NCI-H1436 treated with DMSO at 0.1 percent for 48 hours (cell line): ENCODE measurements at regions not wholly inside any gene's neighbourhood (a gene's known extent, or its start where the extent isn't known, plus 50 kb on each side); places are given as distances from the start of the nearest gene placed in this dataset.
"Not testable (repeated sequence)": the region's sequence is repeated elsewhere in the genome, so short reads cannot be mapped to it uniquely, and the experiment has no call there.

ENCODE experiments used
- DNase-seq: peaks from one replicate; lab custom pipeline; 2025; lab: John Stamatoyannopoulos, UW

DNA sequence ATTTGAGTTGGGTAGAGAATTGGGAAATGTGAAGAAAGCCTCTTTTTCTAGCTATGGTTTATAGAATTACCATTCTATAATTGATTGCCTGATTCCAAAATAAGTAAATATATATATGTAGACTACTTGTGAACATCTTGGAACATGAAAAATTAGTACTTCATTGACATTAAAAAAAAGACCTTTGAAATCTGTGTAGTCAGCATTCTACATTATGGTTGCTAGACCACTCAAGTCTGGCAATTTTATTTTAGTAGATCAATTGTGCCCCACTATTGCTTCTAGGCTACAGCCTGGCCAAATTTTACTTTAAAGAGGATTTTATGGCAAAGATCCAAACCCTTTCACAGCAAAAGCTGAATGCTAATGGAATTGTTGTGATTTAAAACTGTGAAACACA, 279.8 kb downstream of the IKZF2 start:
- DNase-seq = no peak

DNA sequence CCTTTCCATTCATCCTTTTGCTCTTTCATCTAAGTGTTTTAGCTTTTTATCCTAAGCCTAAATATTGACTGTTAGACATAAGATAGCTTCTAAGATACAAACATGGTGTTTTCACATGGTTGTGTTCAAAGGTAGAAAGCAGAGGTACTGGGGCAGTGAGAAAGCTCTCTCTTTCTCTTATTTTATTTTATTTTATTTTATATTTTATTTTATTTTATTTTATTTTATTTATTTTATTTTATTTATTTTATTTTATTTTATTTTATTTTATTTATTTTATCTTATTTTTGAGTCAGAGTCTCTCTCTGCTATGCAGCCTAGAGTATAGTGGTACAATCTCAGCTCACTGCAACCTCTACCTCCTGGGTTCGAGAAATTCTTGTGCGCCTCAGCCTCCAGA, 287.2 kb downstream of the IKZF2 start:
- DNase-seq = no peak

DNA sequence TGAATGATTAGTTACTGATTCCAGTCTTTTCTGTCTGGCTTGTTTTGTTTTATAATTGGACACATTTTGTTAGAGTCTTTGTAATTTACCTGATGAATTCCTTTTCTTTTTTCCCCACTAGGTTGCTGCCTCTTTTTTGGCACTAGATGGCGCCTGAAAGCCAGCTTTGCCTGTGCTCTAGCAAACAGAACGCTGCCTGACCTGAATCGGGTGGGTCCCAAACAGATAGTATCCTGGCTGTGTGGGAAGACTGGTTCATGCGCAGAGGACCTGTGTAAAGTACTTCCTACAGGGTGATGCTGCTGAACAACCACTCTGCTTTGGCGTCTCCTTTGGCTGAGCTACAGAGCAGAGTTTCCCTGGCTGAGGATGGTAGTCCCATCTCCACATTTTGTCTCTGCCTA, 288.2 kb downstream of the IKZF2 start:
- no peak for DNase-seq

DNA sequence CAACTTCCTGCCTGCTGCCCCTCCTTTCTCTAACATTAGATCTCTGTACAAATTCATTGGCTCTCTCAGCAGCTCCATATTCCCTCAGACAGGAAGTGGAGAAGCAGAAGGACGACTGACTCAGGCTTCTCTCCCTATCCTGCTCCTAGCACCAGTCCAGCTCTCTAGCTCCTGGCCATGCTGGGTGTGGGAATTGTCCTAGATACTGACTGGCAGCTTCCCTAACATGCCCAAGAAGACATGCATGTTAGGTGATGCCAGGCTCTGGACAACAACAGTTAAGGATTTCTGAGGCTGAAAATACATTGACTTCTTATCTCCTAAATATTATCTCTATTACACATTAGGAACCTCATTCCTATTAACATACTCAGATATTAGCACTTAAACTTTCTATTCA, 292.9 kb downstream of the IKZF2 start:
- no peak for DNase-seq

DNA sequence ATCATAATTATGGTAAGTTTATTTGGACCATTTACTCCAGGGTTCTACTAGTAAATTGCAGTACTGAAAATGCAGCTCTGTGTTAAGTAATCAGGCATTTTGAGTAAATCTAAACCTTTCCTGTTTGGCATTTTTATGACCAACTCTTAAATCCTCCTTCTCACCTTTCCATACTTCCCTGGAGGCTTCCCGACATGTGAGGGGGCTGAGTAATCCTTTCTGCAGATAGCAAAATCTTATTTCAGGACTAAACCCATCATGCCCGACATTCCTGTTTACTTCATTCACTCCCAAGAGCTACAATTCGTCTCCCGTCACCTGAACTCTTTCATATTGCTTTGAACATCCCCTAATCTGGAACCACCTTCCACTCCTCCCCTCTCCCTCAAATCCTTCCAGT, 296.6 kb downstream of the IKZF2 start:
- DNase-seq = no peak

DNA sequence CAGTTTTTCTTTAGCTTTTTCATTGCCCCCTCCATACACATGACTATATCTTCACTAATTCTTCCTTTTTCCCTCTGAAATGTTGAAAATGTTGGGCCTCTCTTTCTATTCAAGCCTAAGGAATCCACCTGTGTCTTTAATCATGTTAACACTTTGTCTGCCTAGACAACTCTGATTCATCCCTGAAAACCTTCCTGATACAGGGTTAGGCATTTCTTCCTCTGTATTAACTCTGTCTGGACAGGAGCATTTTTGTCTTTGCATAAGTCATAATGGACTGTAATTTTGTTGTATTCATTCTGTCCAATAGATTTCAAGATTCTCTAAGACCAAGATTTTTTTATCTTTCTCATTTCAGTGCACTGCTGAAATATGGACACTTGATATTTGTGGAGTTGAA, 297.3 kb downstream of the IKZF2 start:
- no peak for DNase-seq

DNA sequence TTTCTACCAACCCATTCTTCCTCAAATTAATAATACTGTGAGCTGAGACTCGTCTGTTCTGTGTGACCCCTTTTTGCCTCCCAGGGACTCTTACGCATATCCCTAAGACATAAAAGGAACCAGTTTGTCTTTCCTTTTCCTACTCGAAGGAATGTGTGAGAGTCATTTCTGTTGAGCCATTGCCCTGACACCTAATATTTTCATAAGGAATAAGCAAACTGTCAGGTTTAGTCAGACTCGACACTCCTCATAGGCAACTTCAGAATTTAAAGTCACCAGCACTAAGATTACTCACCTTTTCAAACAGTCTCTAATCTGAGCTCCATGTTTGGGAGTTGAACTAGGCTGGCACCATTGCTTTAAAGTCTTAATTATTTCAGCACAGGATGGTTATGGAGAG, 305.5 kb downstream of the IKZF2 start:
- no peak for DNase-seq

DNA sequence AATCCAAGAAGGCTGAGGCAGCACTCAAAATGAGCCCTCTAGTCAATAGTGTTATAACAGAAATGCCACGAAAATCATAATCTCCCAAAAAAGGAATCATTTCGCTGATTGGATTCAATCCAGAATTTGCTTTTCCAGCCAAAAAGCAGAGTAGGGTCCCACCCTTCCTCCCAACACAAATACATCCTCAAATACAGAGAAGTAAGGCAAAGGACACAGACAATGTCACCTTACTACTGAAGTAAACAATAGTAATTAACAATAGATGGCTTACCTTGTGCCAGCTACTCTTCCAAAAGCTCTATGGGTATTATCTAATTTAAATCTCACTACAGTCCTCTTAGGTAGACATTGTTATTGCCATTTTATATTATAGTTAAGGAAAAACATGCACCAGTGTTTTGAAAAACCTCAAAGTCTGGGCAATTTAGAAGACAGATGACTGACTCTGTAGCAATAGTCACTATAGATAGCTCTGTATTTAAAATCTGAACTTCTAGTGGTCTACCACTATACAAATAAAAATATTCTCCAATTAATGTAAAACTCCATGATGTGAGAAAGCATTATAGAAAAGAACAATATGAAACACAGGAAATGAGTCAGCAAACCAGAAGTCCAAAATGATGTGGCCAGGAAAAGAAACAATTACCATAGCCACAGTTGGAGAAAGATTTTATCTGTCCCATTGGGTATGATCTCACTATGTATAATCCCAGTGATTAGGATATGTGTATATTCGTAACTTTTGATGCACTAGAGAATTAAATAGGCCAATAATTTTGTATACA, 305.0 kb upstream of the ERBB4 start:
- no peak for DNase-seq

DNA sequence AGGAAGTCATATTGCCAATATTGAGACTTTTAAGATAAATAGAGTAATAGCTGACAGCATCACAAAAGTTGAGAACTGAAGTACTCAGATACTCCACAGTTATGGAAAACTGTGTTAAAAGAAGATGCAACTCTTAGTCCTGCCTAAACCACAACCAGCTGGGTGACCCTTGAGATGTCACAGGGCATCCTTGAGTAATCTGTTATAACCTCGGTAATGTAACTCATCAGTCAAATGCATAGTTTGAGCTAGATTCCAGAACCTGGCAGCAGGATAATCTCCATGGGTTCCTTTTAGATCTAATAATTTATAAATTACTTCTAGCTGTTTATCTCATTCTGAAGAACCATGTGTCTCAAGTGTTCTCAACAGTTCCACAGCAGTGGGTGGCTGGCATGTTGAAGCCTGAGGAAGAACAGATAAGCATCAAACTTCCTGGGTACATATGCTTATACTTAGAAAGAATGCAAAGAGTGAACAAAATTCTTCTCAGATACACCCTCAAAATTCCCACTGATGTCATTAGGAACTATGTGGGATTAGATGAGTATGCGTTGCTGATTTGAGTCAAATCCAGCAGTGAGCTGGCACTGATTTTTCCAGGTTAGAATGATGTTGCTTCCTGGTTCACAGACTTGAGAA, 304.1 kb upstream of the ERBB4 start:
- no peak for DNase-seq

DNA sequence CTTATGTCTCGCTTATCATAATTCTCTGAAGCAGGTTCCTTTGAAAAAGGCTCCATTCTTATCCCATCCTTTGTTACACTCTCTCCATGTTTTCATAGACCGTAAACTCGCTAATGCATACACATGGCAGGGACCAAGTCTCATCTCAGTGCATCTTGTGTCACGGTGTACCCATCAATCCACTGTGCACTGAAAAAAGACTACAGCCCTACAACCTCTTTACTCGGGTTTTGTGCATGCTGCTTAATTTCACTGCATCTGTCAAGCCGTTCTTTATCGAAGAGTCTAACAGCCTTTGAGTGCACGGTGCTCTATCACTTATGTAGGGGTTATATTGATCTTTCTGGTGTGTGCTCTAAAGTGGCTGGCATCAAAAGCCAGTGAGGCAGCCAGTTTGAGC, 302.9 kb upstream of the ERBB4 start:
- DNase-seq = no peak

DNA sequence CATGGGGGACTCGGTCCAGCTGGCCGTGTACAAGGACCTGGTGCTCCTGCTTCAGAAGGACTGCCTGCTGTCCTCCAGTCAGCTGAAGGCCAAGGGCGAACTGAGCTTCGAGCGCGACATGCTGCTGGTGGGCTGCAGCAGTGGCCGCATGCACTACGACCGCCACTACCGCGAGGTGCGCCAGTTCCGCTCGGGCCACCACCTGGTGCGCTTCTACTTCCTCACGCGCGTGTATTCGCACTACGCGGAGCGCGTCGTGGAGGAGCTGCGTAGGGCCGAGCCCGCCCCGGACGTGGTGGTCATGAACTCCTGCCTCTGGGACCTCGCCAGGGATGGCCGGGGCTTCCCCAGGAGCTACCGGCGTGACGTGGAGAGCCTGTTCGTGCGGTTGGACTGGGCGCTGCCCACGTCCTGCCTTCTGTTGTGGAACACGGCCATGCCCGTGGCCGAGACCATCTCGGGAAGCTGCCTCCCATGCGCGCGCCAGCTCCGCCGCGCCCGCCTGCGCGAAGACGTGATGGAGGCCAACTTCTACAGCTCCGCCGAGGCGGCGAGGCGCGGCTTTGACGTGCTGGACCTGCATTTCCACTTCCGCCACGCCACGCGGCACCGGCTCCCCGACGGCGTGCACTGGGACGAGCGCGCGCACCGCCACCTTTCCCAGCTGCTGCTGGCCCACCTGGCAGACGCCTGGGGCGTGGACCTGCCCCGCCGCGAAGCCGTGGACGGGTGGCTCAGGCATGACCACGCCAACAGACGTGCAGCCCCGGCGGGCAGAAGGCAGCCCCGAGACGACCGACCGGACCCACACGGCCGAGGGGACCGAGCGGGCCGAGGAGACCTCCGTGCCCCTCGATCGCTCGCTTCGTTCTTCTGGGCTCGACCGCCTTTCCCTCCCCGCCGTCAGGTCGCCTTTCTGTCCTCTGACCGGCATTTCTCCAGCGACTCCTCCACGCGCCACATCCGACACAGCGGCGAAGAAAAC, 293.9 kb upstream of the ERBB4 start:
- no peak for DNase-seq

DNA sequence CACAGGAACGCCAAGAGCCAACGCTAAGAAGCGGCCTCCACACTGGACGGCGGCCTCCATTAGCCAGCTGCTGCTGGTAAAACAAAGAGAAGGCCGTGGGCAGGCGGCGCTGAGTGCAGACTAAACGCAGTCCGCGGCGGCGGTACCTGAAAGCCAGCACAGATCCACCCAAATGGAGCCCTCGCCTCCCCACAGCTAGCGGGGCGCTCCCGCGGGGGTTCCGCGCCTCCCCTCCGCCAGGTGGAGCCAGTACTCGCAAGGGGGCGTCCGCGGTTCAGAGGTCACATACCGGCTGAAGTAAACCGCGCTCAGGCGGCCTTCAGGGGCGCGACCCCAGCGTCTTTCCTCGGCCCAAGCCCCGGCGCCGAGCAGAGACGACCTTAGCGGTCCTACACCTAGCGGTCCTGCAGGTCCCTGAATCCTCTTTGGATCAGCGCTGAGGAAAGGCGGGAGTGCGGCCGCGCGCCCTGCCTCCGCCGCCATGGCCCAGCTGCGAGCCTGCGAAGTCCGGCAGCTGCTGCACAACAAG, 293.1 kb upstream of the ERBB4 start:
- no peak for DNase-seq

DNA sequence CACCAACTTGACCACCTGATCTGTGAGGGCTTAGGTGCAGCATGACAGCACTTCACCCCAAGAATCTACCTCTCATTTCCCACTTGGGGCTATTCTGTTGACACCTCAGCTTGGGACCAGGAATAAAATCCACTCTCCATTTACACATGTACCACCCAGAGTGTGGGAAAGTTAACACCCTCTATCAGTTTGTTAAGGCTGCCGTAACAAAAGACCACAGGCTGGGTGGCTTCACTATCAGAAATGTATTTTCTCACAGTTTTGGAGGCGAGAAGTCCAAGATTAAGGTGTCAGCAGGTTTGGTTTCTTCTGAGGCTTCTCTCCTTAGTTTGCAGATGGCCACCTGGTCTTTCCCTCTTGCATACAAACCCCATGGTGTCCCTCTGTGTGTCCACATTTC, 277.7 kb upstream of the ERBB4 start:
- DNase-seq = no peak

DNA sequence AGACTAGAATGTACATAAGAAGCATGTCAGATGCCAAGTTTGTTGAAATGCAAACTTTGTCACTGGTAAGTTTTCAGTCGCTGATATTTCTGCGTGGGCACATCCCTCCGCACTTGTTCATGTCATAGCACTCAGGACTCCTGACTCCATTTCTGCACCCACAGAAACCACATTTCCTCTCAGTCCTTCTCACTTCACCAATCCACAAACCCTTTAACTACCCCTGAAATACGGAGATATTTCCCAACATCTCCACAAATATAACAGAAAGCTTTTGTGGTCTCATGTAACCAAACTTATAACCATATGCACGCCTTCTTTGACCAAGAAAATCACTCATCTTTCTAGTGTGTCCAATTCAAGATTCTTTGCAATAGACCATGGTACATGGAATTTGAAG, 276.9 kb upstream of the ERBB4 start:
- no peak for DNase-seq

DNA sequence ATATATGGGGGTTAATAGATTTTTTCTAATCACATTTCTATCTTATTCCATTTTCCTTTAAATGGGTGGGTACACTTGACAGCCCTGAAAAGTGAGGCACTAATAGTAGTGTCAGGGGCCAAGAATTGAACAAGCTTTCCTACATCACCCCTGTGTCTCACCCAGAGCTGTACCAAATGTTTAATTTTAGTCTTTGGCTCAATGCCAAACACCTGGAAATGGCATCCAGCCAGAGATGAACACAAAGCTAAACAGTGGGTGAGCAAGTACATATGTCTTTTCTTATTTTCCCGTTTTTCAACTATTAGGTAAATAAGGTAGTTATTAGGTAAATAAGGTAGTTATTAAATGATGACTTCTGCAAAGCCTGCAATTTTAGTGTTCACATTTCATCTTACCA, 276.3 kb upstream of the ERBB4 start:
- no peak for DNase-seq

DNA sequence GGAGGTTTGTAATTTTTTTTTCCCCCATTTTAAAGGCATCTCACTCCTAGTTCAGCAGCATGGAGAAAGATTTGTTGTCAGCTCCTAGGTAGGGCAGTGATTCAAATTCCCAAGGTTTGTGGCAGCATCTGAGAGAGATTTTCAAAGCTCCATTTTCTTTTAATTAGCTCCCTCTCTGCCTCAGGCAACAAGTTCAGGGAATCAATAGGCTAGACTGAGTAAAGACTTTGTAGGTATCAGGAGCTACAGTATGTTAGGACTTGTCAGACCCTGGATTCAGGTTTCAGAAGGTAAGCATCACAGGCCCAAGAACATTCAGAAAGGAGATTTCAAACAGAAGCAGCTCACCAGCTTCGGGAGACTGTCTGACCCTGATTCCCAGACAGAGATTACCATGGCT, 273.3 kb upstream of the ERBB4 start:
- DNase-seq = no peak

DNA sequence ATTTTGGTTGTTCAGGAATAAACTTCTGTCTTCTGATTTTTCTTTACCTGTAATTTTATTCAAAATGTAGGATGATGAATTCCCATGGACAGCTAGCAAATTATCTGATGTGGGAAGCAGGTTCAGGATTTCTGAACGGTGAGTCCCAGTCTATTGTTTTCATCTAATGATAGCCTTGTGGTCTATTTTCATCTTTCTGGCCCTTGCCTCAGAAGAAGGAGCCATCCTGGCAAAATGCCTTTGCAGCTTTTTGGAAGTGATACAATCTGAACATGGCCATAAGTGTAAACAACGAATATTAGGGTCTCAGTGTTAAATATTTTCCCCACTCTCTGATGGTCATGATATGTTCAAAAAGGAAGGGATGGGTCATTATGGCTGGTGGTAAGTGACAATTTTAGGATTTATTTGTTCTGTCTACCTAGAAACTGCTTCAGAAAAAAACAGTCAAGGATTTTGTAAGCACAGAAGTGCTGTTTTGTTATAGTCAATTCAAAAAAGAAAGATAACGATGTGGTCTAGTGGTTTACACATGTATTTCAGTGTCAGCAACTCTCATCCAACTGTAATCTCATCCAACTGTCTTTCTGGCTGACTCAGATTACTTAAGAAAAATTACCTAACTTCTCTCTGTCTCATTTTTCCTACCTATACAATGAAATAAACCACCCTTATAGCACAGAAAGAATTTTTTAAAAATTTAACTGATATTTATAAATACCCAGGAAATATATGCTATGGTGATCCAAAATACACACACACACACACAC, 272.6 kb upstream of the ERBB4 start:
- DNase-seq = no peak

DNA sequence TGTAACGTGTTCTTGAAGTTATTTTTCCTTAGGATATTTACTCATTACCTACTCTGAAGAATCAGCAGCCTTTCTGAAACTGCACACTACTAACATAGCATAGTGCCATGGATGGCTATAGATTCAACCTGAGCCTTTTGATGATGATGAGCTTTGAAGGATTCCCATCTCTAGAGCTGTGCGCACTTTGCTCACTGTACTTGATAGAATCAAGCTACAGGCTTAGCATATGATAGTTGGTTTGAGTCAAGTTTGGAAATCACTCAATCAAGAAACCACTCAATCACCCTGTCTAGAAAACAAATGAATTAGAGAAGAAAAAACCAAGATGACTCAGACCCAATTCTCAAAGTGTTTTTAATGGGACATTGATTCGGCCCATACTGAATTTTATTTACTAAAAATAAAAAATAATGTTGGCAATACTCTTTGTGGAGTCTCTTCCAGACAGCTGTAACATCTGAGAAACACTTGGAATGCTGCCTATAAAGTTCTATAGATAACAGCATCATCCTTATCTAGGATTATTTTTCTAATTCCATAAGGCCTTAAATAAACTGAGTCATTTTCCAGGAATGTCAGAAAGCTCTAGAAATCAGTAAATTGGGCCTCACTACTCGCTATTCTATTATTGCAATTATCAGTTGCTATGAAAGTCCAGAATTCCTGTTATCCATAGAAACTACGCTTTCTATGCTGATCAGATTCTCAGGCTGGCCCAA, 259.0 kb upstream of the ERBB4 start:
- DNase-seq = no peak

DNA sequence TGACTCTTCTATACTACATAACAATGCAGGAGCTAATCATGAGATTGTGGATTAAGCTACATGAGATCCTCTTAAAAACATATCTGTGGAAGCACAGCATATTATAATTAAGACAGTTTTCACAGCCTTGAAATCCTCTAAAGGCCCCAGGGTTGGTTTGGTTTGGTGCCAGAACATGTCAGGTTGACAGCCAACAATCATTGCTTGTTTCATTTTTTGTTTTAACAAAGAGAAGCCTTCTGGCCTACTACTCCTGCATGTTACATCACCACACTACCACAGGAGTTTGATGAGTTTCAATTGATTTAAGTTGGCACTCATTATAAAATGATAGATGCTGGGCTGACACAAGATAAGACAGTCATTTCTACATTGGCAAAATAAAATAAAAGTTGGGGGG, 255.9 kb upstream of the ERBB4 start:
- no peak for DNase-seq

DNA sequence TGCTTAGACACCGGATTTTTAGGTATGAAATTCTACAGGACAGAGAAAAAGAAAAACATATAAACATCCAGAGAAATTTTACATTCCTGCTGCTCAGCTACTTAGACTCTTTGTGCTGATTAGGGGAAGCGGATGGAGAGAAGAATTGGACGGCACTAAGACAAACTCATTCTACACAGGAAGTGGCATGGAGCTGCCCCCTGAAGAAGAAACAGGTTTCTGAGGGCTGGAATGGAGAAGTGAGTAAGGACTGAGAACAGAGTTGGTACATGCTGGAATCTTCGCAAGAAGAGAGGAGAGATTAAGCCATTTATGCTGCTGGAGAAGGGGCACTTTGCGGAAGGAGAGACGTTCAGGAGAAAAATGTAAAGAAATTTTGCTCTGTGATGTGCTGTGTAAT, 253.0 kb upstream of the ERBB4 start:
- no peak for DNase-seq

DNA sequence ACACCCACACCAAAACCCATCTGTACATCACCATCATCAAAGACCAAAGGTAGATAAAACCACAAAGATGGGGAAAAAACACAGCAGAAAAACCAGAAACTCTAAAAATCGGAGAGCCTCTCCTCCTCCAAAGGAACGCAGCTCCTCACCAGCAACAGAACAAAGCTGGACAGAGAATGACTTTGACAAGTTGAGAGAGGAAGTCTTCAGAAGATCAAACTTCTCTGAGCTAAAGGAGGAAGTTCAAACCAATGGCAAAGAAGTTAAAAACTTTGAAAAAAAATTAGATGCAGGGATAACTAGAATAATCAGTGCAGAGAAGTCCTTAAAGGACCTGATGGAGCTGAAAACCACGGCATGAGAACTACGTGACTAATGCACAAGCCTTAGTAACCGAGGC, 247.5 kb upstream of the ERBB4 start:
- DNase-seq = not testable (repeated sequence)
